Natural killer cell (primary cell): ENCODE measurements at regions not wholly inside any gene's neighbourhood (a gene's known extent, or its start where the extent isn't known, plus 50 kb on each side); places are given as distances from the start of the nearest gene placed in this dataset.
"Not testable (repeated sequence)": the region's sequence is repeated elsewhere in the genome, so short reads cannot be mapped to it uniquely, and the experiment has no call there.

Experiments
- ATAC-seq, 3 donors: fragments of 150-1000 bp in 2 of 3; fragments of 200-7000 bp in 1 of 3; cut with Tn5 transposase; 1 replicate in 1 of 3; 2 replicates in 2 of 3; pipeline ENCODE4 v1.10.0; 2021; ENCODE audit warnings: mild to moderate bottlenecking in 2 of 3, moderate library complexity in 2 of 3
- DNase-seq, 2 donors: peaks; one replicate each; pipeline versions ENCODE4 v3.0.0 to v3.0.0-alpha.2; 2013 to 2021; ENCODE audit warnings: mixed read lengths in 1 of 2
- H3K27ac ChIP-seq: one replicate; pipeline ENCODE4 v1.5.1; 2013; ENCODE audit warnings: mild to moderate bottlenecking, low read length
- H3K27me3 ChIP-seq: one replicate; pipeline ENCODE4 v1.6.1; 2013; ENCODE audit warnings: low read length; ENCODE audit not compliant: control insufficient read depth, insufficient read depth
- H3K36me3 ChIP-seq: one replicate; pipeline ENCODE4 v1.6.1; 2013; ENCODE audit warnings: low read length; ENCODE audit not compliant: control insufficient read depth, insufficient read depth
- H3K4me1 ChIP-seq: one replicate; pipeline ENCODE4 v1.6.1; 2013; ENCODE audit warnings: low read length; ENCODE audit not compliant: control insufficient read depth, insufficient read depth
- H3K4me3 ChIP-seq: one replicate; pipeline ENCODE4 v1.5.1; 2013; ENCODE audit warnings: low read length
- H3K9me3 ChIP-seq: one replicate; pipeline ENCODE4 v1.6.1; 2013; ENCODE audit warnings: low read length; ENCODE audit not compliant: control insufficient read depth, insufficient read depth
- H3K27ac Mint-ChIP-seq, 2 donors: one replicate each; pipeline ENCODE4 v1.8.0; 2022; ENCODE audit warnings: mild to moderate bottlenecking in 2 of 2, mixed read lengths in 2 of 2, moderate library complexity in 1 of 2
- H3K27me3 Mint-ChIP-seq, 2 donors: one replicate each; pipeline ENCODE4 v1.8.0; 2022; ENCODE audit warnings: low read depth in 2 of 2, mixed read lengths in 2 of 2
- H3K36me3 Mint-ChIP-seq: one replicate; pipeline ENCODE4 v1.8.0; 2022; ENCODE audit warnings: mixed read lengths
- H3K4me1 Mint-ChIP-seq, 2 donors: one replicate each; pipeline ENCODE4 v1.8.0; 2022; ENCODE audit warnings: mixed read lengths in 2 of 2
- H3K4me3 Mint-ChIP-seq: one replicate; pipeline ENCODE4 v1.8.0; 2022; ENCODE audit warnings: mild to moderate bottlenecking, moderate library complexity, mixed read lengths
- H3K9me3 Mint-ChIP-seq, 2 donors: one replicate each; pipeline ENCODE4 v1.8.0; 2022; ENCODE audit warnings: mixed read lengths in 2 of 2
- WGBS: methylation state at CpG from one replicate; pipeline ENCODE4 v1.1.7; 2013; ENCODE audit warnings: missing lambda C conversion rate; ENCODE audit not compliant: insufficient coverage; 5-methylcytosine and 5-hydroxymethylcytosine counted together
- intact Hi-C: fragments of 100-400 bp; cut with micrococcal nuclease; formaldehyde crosslinking; loops from one replicate; pipeline ENCODE4 v1.14.2; 2022
- TF ChIP-seq, protein P1 (sequence below): fragments of 200-600 bp; IDR thresholded peaks from one replicate; pipeline ENCODE4 v1.8.0; 2022; ENCODE audit warnings: antibody characterized with exemption

DNA sequence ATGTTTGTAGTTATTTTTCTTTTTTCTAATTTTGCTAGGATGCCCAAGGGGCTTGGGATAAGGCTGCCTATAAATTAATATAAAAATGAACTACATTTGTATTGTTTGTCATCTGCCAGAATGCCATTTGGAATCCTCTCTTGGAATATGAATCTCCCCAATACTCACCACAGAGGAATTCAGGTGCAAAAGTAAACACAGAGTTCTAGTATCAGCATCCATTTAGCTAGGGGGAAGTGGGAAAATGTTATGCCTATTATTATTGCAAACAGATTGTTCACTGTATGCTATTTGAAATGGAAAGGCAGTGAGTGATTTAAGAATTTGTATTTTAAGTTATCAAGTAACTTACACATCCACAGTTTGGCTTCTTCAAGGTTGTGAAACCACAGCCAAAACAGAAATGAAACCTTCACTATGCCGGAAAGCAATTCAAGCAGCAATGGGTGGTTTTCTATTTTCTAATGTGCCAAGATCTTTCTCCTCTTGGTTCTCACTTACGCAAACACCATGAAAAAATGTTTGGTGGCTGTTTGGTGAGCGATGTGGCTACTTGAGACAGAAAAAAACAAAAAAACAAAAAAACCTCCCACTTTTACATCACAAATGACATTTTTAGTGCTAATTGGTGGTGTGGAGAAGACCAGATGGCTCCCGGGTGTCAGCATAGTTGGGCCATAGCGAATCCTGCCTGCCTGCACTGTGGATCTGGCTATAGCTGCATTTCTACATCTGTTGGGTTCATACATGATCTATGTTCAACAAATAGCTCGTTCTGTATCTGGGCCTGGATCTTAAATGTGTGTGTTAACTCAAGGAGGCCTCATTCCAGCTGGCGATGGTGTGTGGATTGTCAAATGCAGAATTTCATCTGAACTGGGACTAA lies 200.8 kb upstream of the GIMD1 start:
- Mint-ChIP-seq H3K27me3 (no peaks in the 10 kb centered on the region), H3K27ac (no peak overlapping the region), H3K9me3 (peaks cover 9% of the 10 kb centered on the region in 2 donors), H3K36me3 (no peaks in the 10 kb centered on the region), H3K4me1 (no peaks in the 10 kb centered on the region), H3K4me3 (no peak overlapping the region)
- TF ChIP-seq, protein P1, sequence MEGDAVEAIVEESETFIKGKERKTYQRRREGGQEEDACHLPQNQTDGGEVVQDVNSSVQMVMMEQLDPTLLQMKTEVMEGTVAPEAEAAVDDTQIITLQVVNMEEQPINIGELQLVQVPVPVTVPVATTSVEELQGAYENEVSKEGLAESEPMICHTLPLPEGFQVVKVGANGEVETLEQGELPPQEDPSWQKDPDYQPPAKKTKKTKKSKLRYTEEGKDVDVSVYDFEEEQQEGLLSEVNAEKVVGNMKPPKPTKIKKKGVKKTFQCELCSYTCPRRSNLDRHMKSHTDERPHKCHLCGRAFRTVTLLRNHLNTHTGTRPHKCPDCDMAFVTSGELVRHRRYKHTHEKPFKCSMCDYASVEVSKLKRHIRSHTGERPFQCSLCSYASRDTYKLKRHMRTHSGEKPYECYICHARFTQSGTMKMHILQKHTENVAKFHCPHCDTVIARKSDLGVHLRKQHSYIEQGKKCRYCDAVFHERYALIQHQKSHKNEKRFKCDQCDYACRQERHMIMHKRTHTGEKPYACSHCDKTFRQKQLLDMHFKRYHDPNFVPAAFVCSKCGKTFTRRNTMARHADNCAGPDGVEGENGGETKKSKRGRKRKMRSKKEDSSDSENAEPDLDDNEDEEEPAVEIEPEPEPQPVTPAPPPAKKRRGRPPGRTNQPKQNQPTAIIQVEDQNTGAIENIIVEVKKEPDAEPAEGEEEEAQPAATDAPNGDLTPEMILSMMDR: no peak
- Histone ChIP-seq H3K4me3 (no peak overlapping the region), H3K27me3 (no peaks in the 10 kb centered on the region), H3K27ac (no peak overlapping the region), H3K36me3 (no peaks in the 10 kb centered on the region), H3K4me1 (no peaks in the 10 kb centered on the region), H3K9me3 (no peaks in the 10 kb centered on the region)
- WGBS: 80% methylated on average over 4 of the region's 7 CpGs
- intact Hi-C loops: no loop called here
- DNase-seq (no peak), ATAC-seq (peak in 1 of 3 donors; percentile 29)

DNA sequence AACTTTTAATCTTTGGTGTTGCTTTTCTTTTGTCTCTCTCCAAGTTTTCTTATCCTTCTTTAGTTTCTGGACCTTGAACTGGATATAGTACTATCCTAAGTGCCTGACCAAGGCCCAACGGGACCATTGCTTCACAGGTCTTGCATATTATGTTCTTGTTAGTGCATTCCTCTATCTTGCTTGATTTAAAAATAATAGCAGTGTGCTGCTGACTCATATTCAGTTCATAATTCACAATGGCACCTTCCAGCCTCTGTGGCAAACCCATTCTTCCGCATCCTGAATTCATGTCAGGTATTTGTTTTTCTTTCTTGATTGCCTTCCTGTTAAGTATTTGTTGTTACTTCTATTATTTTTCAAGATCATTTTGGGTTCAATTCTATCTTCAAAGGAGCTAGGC lies 197.1 kb upstream of the GIMD1 start:
- H3K4me3 ChIP-seq: no peak overlapping the region
- no peak overlapping the region for H3K27ac ChIP-seq
- H3K9me3 ChIP-seq: no peaks in the 10 kb centered on the region
- H3K36me3 ChIP-seq: no peaks in the 10 kb centered on the region
- no peaks in the 10 kb centered on the region for H3K27me3 ChIP-seq
- ATAC-seq (no peak), DNase-seq (no peak)
- 88% methylated on average over 2 of the region's 2 CpGs for WGBS
- Mint-ChIP-seq H3K9me3 (peaks cover 13 to 19% of the 10 kb centered on the region in 2 donors), H3K4me3 (no peak overlapping the region), H3K27ac (no peak overlapping the region), H3K27me3 (no peaks in the 10 kb centered on the region), H3K36me3 (no peaks in the 10 kb centered on the region), H3K4me1 (no peaks in the 10 kb centered on the region)
- H3K4me1 ChIP-seq: no peaks in the 10 kb centered on the region
- intact Hi-C loops: no loop called here
- TF ChIP-seq, protein P1: no peak

- 87% methylated on average over 11 of the region's 11 CpGs for WGBS
- H3K4me1 Mint-ChIP-seq, H3K9me3 ChIP-seq, intact Hi-C loops, H3K4me1 ChIP-seq, H3K27ac Mint-ChIP-seq, DNase-seq, H3K36me3 ChIP-seq, H3K36me3 Mint-ChIP-seq, H3K27ac ChIP-seq, H3K27me3 ChIP-seq, H3K4me3 ChIP-seq, H3K27me3 Mint-ChIP-seq, H3K4me3 Mint-ChIP-seq, ATAC-seq: not testable (repeated sequence)
- H3K9me3 Mint-ChIP-seq: peaks cover 14 to 19% of the 10 kb centered on the region in 2 donors
These were observed 195.1 kb upstream of the GIMD1 start for GRCh38 chr4:106563637-106564036.

DNA sequence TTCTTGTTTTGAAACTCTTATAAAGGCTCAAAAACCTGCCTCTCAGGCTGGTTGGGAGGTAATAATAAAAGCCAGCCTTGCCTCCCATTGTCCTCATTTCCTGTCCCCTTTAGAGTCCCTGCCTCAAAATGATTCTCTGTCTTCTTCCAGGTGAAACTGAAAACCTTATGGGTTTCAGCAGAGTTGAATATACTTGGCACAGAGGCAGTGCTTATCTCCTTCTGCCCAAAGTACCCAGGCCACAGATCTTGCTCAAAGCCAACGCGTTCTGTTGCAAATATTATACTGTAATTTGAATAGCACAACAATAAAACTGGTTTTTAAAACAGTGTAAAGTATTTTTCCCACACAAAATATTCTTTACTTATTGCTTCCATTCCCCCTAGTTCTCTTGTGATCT lies 183.1 kb upstream of the GIMD1 start:
- TF ChIP-seq, protein P1: no peak
- Mint-ChIP-seq H3K27me3 (no peaks in the 10 kb centered on the region), H3K27ac (no peak overlapping the region), H3K9me3 (peaks cover 7 to 11% of the 10 kb centered on the region in 2 donors), H3K4me1 (no peaks in the 10 kb centered on the region), H3K36me3 (peaks cover 9% of the 10 kb centered on the region), H3K4me3 (no peak overlapping the region)
- H3K27me3 ChIP-seq: no peaks in the 10 kb centered on the region
- WGBS: no CpG with 5 or more reads among the region's 2 CpGs
- no peaks in the 10 kb centered on the region for H3K4me1 ChIP-seq
- intact Hi-C loops: no loop called here
- H3K4me3 ChIP-seq: no peak overlapping the region
- ATAC-seq: no peak
- no peaks in the 10 kb centered on the region for H3K36me3 ChIP-seq
- DNase-seq: no peak
- H3K27ac ChIP-seq: no peak overlapping the region
- H3K9me3 ChIP-seq: no peaks in the 10 kb centered on the region
